ENCODE measurements at regions not wholly inside any gene's neighbourhood (a gene's known extent, or its start where the extent isn't known, plus 50 kb on each side); places are given as distances from the start of the nearest gene placed in this dataset.

DNA sequence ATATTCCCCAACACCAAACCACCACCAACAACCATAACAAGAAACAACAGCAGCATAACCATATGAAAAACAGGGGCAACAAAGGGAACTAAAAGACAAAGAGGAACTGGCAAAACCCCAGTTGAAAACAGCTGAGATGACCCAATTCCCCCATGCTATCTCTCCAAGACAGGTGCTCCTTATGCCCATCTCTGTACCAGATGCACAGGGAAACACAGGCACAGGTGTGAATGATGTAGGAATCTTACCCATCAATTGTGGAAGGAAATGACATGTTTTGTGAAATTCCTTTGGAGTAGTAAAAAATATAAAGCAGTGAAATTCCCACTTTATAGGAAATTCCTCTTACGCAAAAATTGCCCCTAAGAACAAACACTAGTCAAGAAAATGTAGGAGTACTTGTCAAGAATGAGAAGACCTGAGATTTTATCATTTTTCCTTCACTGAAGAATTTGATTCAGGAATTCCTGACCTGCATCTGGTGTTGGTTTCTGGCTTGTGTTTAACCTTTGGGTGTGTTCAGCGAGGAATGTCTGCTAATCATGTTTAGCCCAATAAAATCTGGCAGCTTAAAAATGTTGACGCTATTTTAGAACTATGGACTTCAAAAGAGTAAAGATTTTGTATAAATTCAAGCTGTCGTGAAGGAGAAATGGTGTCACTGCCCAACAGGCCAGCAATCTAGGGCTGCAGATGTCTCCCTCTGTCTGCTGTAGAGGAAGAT, 67.7 kb upstream of the ARHGAP28 start:
- Histone ChIP-seq H3K4me3 (no peak overlapping the region), H3K27ac (no peak overlapping the region), H3K36me3 (no peaks in the 10 kb centered on the region), H3K4me1 (no peaks in the 10 kb centered on the region), H3K27me3 (no peaks in the 10 kb centered on the region), H3K9me3 (no peaks in the 10 kb centered on the region)
- no peak for DNase-seq
- no peak for ATAC-seq
- TF ChIP-seq, protein P1, sequence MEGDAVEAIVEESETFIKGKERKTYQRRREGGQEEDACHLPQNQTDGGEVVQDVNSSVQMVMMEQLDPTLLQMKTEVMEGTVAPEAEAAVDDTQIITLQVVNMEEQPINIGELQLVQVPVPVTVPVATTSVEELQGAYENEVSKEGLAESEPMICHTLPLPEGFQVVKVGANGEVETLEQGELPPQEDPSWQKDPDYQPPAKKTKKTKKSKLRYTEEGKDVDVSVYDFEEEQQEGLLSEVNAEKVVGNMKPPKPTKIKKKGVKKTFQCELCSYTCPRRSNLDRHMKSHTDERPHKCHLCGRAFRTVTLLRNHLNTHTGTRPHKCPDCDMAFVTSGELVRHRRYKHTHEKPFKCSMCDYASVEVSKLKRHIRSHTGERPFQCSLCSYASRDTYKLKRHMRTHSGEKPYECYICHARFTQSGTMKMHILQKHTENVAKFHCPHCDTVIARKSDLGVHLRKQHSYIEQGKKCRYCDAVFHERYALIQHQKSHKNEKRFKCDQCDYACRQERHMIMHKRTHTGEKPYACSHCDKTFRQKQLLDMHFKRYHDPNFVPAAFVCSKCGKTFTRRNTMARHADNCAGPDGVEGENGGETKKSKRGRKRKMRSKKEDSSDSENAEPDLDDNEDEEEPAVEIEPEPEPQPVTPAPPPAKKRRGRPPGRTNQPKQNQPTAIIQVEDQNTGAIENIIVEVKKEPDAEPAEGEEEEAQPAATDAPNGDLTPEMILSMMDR (IDR thresholded peaks at IDR 0.05) = no peak
- intact Hi-C loops (cut with DNase I) = no loop called here

DNA sequence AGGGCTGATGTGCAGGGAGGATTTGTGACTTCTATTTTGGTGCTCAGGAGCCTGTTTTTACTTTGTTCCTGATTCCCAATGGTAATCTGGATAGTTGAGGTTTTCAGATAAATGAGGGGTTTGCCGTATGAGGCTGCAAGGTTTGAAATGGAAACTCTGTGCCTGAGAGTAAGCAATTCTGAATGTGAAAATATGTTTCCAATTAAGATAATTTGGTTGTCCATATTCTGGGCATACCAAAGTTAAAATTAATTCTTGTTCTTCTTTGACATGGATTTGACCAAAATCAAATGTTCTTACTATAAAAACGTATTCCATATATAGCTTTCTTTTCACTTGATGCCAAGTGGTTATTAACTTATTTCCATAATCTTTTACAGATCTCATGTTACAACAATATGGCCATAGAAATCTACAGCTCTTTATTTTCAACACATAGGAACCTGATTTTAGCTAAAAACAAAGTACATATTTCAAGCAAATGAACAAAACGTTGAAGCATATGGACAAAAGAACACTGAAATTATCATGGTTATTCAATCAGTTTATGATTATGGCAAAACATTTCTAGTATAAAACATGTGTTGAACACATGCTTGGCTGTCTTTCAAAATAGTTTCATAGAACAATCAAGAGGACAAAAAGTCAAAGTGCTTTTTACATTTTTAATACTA, 63.4 kb upstream of the ARHGAP28 start:
- no peaks in the 10 kb centered on the region for H3K4me1 ChIP-seq
- no peaks in the 10 kb centered on the region for H3K27me3 ChIP-seq
- ATAC-seq (no peak), DNase-seq (no peak)
- intact Hi-C loops (cut with DNase I) = no loop called here
- no peaks in the 10 kb centered on the region for H3K36me3 ChIP-seq
- no peak overlapping the region for H3K27ac ChIP-seq
- TF ChIP-seq, protein P1 (IDR thresholded peaks at IDR 0.05) = no peak
- no peak overlapping the region for H3K4me3 ChIP-seq
- H3K9me3 ChIP-seq = no peaks in the 10 kb centered on the region

DNA sequence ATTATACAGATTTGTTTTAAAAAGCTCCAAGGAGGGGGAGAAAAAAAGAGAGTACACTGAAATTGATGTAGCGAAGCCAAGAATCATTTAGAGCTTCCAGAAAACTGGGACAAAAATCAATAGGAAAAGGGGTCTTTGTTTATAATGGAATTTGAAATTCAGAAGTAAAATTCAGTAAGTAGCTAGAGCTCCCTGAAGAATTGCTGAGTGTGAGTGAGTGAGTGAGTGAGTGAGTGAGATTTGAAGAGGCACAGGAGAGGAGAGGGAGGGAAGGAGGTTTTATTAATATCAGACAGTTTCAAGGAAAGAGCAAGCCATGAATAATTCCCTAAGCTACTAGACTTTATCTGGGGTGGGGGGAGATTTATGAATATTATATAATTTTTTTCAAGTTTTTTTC, 60.7 kb upstream of the ARHGAP28 start:
- TF ChIP-seq, protein P1 (IDR thresholded peaks at IDR 0.05) = no peak
- H3K9me3 ChIP-seq = no peaks in the 10 kb centered on the region
- no peaks in the 10 kb centered on the region for H3K27me3 ChIP-seq
- ATAC-seq (no peak), DNase-seq (no peak)
- intact Hi-C loops (cut with DNase I) = no loop called here
- no peak overlapping the region for H3K4me3 ChIP-seq
- H3K27ac ChIP-seq = no peak overlapping the region
- no peaks in the 10 kb centered on the region for H3K4me1 ChIP-seq
- no peaks in the 10 kb centered on the region for H3K36me3 ChIP-seq

DNA sequence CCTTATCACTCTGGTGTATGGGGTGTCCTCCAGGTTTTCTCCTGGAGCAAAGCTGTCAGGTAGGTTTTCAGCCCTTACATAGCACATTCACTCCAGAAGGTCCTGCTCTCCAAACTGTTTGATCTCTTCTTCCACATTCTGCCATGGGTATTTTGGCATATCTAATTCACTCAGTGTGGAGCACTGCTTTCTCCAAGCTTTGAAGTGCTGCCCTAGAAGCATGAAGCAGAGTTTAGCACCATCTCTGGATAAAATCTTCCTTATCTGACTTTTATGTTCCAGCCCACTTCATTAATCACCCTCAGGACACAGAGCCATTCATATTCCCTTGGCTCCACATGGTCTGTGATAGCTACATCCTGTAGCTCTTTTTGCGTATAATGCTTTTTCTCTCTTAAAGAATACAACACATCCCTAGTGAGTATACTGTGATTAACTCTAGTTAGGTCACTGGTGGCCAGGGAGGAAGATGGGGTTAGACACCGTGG, 56.7 kb upstream of the ARHGAP28 start:
- Histone ChIP-seq H3K36me3 (no peaks in the 10 kb centered on the region), H3K27me3 (no peaks in the 10 kb centered on the region), H3K27ac (no peak overlapping the region), H3K9me3 (no peaks in the 10 kb centered on the region), H3K4me1 (no peaks in the 10 kb centered on the region), H3K4me3 (no peak overlapping the region)
- ATAC-seq (no peak), DNase-seq (no peak)
- intact Hi-C loops (cut with DNase I) = no loop called here
- TF ChIP-seq, protein P1 (IDR thresholded peaks at IDR 0.05) = no peak

DNA sequence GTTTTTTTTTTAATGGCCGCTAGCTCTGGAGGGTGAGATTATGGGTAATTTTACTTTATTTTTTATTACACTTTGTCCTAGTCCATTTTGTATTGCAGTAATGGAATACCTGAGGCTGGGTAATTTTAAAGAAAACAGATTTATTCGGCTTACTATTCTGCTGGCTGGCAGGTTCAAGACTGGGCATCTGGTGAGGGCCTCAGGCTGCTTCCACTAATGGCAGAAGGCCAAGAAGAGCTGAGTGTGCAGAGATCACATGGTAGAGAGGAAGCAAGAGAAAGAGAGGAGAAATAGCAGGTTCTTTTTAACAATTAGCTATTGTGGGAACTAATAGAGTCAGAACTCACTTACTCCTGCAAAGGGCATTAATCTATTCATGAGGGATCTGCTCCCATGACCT, 52.4 kb upstream of the ARHGAP28 start:
- DNase-seq = no peak
- intact Hi-C loops (cut with DNase I) = no loop called here
- TF ChIP-seq, protein P1 (IDR thresholded peaks at IDR 0.05) = no peak

More for the DNA sequence above, 52.4 kb upstream of the ARHGAP28 start:
- no peak for ATAC-seq
- H3K27ac ChIP-seq = no peak overlapping the region
- H3K27me3 ChIP-seq = no peaks in the 10 kb centered on the region
- H3K36me3 ChIP-seq = no peaks in the 10 kb centered on the region
- no peaks in the 10 kb centered on the region for H3K9me3 ChIP-seq
- H3K4me3 ChIP-seq = no peak overlapping the region
- H3K4me1 ChIP-seq = no peaks in the 10 kb centered on the region
